ENCODE measurements at regions not wholly inside any gene's neighbourhood (a gene's known extent, or its start where the extent isn't known, plus 50 kb on each side); places are given as distances from the start of the nearest gene placed in this dataset.
"Not testable (repeated sequence)": the region's sequence is repeated elsewhere in the genome, so short reads cannot be mapped to it uniquely, and the experiment has no call there.

DNA sequence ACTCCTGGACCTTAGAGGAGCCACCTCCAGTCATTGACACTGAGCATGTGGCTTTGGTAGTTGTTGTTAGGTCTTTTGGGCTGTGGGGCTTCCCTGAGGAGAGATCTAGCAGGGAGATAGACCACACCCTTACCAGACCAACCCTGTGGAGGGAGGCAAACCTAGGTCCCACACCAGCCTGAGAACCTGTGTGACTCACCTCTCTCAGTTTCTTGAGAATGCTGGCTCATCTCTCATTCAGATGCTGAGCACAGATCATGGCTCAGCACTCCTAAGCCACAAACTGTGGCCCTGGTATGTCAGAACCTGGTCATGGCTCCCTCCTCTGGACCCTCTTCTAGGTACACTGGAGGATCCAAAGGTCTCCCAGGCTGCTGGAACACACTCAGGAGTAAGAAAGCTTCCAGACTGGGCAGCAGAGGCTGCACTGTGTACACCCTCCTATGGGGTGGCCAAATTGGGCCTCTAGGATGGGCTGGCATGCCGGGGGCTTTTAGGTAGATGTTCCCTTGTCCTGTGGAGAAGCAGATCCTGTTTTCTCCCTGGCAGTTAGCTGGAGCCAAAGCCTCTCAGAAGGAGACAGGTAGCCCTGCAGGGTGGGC is 1294.5 kb downstream of the KHDRBS2 start:
- H3K36me3 ChIP-seq (ENCODE audit: control insufficient read depth, insufficient read depth, low read length) = no peaks in the 10 kb centered on the region
- no CpG with 5 or more reads among the region's 1 CpG for WGBS (ENCODE audit: insufficient coverage, insufficient read length)
- DNase-seq (ENCODE audit: low read depth, low spot score) = no peak
- no peak overlapping the region for H3K27ac ChIP-seq (ENCODE audit: low read length)
- no peaks in the 10 kb centered on the region for H3K4me1 ChIP-seq (ENCODE audit: control insufficient read depth, insufficient read depth, low read length)
- no peaks in the 10 kb centered on the region for H3K27me3 ChIP-seq (ENCODE audit: control insufficient read depth, insufficient read depth, low read length)
- no peak overlapping the region for H3K4me3 ChIP-seq (ENCODE audit: low read length)
- no peaks in the 10 kb centered on the region for H3K9me3 ChIP-seq (ENCODE audit: control insufficient read depth, insufficient read depth, low read length)

DNA sequence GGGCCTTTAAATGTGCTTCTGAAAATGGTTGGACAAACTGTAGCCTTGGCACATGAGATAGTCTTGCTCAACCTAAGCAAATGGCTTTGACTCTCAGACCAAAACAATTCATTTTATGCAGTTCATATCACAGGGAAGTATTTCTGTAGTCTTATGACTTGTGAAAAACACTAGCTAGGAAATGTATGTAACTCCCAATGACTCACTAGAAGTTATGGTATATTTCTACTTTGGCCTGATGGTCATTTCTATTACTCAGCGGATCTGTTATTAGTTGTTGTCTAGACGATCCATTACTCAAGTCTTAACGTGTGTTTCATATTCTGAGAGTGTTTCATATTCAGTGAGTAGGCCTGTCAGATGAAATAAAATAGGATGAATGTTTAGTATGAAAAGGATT is 1333.5 kb downstream of the KHDRBS2 start:
- Histone ChIP-seq H3K36me3 (ENCODE audit: control insufficient read depth, insufficient read depth, low read length) (no peaks in the 10 kb centered on the region), H3K9me3 (ENCODE audit: control insufficient read depth, insufficient read depth, low read length) (no peaks in the 10 kb centered on the region), H3K4me1 (ENCODE audit: control insufficient read depth, insufficient read depth, low read length) (no peaks in the 10 kb centered on the region), H3K4me3 (ENCODE audit: low read length) (no peak overlapping the region), H3K27ac (ENCODE audit: low read length) (no peak overlapping the region), H3K27me3 (ENCODE audit: control insufficient read depth, insufficient read depth, low read length) (no peaks in the 10 kb centered on the region)
- no CpG with 5 or more reads among the region's 3 CpGs for WGBS (ENCODE audit: insufficient coverage, insufficient read length)
- DNase-seq (ENCODE audit: low read depth, low spot score) = no peak

DNA sequence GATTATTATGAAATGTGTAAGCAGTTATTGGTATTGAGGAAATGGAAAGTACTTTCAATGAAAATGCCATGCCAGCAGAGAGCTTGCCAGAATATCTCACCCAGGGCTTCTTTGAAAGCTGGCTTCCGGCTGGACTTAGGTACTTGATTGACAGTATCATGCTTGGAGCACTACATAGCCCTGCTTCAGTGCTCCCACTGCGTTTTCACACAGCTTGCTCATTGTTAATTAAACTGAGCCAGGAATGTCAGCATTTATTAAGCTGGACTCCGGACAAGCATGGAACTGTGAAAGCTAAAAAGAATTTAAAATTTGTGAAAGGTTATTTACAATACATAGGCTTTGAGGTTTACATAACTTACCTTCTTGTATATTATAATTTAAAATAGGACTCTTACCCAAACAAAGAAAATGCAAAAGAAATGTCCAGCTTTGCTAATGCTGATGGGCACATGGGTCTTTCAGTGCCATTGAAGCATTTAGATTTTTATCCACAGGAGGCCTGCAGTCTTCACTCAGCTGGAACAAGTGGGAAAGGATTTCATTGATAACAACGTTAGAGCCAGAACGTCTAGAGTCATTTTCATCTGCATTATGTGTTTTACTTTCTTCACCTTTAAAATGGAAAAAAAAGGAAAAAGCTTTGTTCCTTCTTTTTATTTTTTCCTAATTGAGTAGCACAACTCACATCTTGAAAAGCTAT is 1335.7 kb downstream of the KHDRBS2 start:
- H3K9me3 ChIP-seq (ENCODE audit: control insufficient read depth, insufficient read depth, low read length); H3K4me1 ChIP-seq (ENCODE audit: control insufficient read depth, insufficient read depth, low read length); H3K4me3 ChIP-seq (ENCODE audit: low read length); H3K27ac ChIP-seq (ENCODE audit: low read length); H3K36me3 ChIP-seq (ENCODE audit: control insufficient read depth, insufficient read depth, low read length); H3K27me3 ChIP-seq (ENCODE audit: control insufficient read depth, insufficient read depth, low read length): not testable (repeated sequence)
- DNase-seq (ENCODE audit: low read depth, low spot score) = peak; percentile 22
- no CpG with 5 or more reads among the region's 5 CpGs for WGBS (ENCODE audit: insufficient coverage, insufficient read length)

DNA sequence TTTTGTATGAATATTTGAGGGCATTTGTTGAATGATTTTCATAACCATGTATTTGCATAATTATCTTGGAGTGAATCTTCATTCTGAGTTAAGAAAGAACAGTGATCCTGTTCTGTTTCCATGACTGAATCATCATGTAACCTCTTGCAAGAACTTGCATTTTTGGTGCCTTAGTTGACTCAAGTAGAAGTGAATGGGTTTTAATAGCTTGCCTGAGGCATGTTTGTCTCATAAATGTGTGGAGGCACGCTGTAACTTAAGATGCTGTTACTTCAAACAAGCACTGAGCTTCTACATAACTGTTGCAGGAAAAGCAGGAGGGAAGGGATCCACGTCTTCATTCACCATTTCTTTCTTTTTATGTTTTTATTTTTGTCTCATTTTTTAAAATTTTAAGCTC is 1338.6 kb downstream of the KHDRBS2 start:
- not testable (repeated sequence) for H3K4me1 ChIP-seq (ENCODE audit: control insufficient read depth, insufficient read depth, low read length); H3K27ac ChIP-seq (ENCODE audit: low read length); H3K4me3 ChIP-seq (ENCODE audit: low read length); H3K9me3 ChIP-seq (ENCODE audit: control insufficient read depth, insufficient read depth, low read length); DNase-seq (ENCODE audit: low read depth, low spot score); H3K36me3 ChIP-seq (ENCODE audit: control insufficient read depth, insufficient read depth, low read length); H3K27me3 ChIP-seq (ENCODE audit: control insufficient read depth, insufficient read depth, low read length)
- no CpG with 5 or more reads among the region's 2 CpGs for WGBS (ENCODE audit: insufficient coverage, insufficient read length)

DNA sequence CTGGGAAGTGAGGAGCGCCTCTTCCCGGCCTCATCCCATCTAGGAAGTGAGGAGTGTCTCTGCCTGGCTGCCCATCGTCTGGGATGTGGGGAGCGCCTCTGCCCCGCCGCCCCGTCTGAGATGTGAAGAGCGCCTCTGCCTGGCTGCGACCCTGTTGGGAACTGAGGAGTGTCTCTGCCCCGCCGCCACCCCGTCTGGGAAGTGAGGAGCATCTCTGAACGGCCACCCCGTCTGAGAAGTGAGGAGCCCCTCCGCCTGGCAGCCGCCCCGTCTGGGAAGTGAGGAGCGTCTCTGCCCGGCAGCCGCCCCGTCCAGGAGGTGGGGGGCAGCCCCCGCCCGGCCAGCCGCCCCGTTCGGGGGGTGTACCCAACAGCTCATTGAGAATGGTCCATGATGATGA is 1341.2 kb downstream of the KHDRBS2 start:
- no CpG with 5 or more reads among the region's 26 CpGs for WGBS (ENCODE audit: insufficient coverage, insufficient read length)
- H3K4me3 ChIP-seq (ENCODE audit: low read length); H3K27me3 ChIP-seq (ENCODE audit: control insufficient read depth, insufficient read depth, low read length); H3K36me3 ChIP-seq (ENCODE audit: control insufficient read depth, insufficient read depth, low read length); H3K4me1 ChIP-seq (ENCODE audit: control insufficient read depth, insufficient read depth, low read length); H3K27ac ChIP-seq (ENCODE audit: low read length); H3K9me3 ChIP-seq (ENCODE audit: control insufficient read depth, insufficient read depth, low read length); DNase-seq (ENCODE audit: low read depth, low spot score): not testable (repeated sequence)

DNA sequence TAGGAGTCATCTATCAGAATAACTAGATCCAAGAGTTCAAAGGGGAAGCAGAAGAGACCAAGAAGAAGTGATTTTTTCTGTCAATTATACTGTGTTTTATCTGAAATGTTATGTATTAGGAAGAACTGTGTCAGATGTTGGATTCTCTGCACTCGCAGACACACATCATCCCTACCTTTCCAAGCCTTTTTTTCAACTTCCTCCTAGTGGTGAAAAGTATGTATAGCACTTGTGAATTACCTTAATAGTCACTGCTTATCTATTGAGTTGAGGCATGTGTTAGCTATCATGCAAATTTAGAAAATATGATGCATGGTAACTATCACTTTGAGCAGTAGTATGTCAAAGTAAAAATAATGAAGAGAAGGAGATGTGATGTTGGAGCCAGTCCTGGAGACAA is 1350.1 kb downstream of the KHDRBS2 start:
- not testable (repeated sequence) for H3K36me3 ChIP-seq (ENCODE audit: control insufficient read depth, insufficient read depth, low read length); DNase-seq (ENCODE audit: low read depth, low spot score); H3K9me3 ChIP-seq (ENCODE audit: control insufficient read depth, insufficient read depth, low read length); H3K27ac ChIP-seq (ENCODE audit: low read length); H3K4me3 ChIP-seq (ENCODE audit: low read length); H3K27me3 ChIP-seq (ENCODE audit: control insufficient read depth, insufficient read depth, low read length); H3K4me1 ChIP-seq (ENCODE audit: control insufficient read depth, insufficient read depth, low read length)
- WGBS (ENCODE audit: insufficient coverage, insufficient read length) = no CpG with 5 or more reads among the region's 1 CpG

DNA sequence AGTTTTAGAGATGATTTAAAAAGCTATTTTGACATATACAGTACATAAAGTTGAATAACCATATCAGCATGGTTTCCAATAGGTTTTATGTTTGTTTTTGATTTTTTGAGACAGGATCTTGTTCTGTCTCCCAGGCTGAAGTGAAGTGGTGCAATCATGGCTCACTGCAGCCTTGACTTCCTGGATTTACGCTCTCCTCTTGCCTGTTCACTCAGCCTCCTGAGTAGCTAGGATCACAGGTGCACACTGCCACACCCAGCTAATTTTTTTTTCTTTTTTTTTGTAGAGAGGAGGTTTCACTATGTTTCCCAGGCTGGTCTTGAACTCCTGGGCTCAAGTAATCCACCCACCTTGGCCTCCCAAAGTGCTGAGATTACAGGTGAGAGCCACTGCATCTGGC is 1366.4 kb downstream of the KHDRBS2 start:
- H3K9me3 ChIP-seq (ENCODE audit: control insufficient read depth, insufficient read depth, low read length); H3K27ac ChIP-seq (ENCODE audit: low read length); DNase-seq (ENCODE audit: low read depth, low spot score); H3K27me3 ChIP-seq (ENCODE audit: control insufficient read depth, insufficient read depth, low read length); H3K36me3 ChIP-seq (ENCODE audit: control insufficient read depth, insufficient read depth, low read length); H3K4me3 ChIP-seq (ENCODE audit: low read length); H3K4me1 ChIP-seq (ENCODE audit: control insufficient read depth, insufficient read depth, low read length): not testable (repeated sequence)
- WGBS (ENCODE audit: insufficient coverage, insufficient read length) = no CpG with 5 or more reads among the region's 1 CpG

DNA sequence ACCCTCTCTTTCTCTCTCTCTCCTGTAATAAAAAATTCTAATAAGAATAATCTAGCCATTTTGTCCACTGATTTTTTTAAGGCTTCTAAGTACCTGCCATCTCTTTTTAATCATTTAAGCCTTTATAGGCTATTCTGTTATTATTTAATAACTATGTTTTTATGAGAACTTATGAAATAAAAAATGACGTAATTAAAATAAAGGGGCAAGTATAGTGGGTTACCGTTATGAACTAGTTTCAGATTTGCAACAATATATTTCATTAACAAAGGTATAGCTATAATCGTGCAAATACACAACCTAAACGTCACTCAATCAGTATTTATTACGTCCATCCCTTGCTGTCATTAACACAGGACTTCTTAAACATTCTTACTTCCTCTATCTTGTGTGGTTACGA is 1382.2 kb downstream of the KHDRBS2 start:
- WGBS (ENCODE audit: insufficient coverage, insufficient read length) = no CpG with 5 or more reads among the region's 6 CpGs
- H3K9me3 ChIP-seq (ENCODE audit: control insufficient read depth, insufficient read depth, low read length); H3K27ac ChIP-seq (ENCODE audit: low read length); DNase-seq (ENCODE audit: low read depth, low spot score); H3K36me3 ChIP-seq (ENCODE audit: control insufficient read depth, insufficient read depth, low read length); H3K4me1 ChIP-seq (ENCODE audit: control insufficient read depth, insufficient read depth, low read length); H3K4me3 ChIP-seq (ENCODE audit: low read length); H3K27me3 ChIP-seq (ENCODE audit: control insufficient read depth, insufficient read depth, low read length): not testable (repeated sequence)

DNA sequence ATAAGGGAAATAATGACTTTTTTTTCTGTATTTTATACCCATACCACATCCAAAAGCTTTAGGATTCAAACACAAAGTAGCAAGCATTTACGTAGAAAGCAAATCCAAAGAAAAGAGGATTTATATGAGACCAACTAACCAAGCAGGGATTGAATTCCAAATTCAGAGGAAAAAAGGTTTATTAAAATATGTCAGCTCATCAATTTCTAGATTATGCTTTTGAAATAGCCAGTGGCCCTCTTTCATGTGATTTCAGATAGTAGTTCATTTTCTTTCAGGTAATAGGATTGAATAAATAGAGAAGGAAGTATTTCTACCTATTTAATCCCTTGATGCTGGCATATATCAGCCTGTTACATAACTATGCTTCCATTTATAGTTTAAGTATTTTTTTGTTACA is 1392.7 kb downstream of the KHDRBS2 start:
- DNase-seq (ENCODE audit: low read depth, low spot score); H3K27me3 ChIP-seq (ENCODE audit: control insufficient read depth, insufficient read depth, low read length); H3K4me1 ChIP-seq (ENCODE audit: control insufficient read depth, insufficient read depth, low read length); H3K9me3 ChIP-seq (ENCODE audit: control insufficient read depth, insufficient read depth, low read length); H3K4me3 ChIP-seq (ENCODE audit: low read length); H3K36me3 ChIP-seq (ENCODE audit: control insufficient read depth, insufficient read depth, low read length); H3K27ac ChIP-seq (ENCODE audit: low read length): not testable (repeated sequence)
- WGBS (ENCODE audit: insufficient coverage, insufficient read length) = no CpG with 5 or more reads among the region's 1 CpG

DNA sequence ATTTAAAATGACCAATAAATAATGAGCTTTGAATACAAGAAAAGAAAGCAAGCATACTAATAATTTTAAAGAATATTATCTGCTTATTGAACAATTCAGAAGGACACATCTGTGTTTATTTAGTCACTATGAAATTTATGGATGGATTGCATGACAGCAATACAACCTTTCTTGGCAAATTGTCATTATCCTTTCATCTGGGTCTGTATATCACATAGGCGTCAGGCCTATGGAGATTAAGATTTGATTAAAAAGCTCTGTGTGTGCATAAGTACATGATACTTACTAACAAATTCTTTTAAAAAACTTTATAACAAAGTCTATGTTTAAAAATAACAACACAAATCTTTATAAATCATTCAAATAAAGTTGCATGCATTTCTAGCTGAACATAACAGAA is 1394.4 kb downstream of the KHDRBS2 start:
- no peak overlapping the region for H3K27ac ChIP-seq (ENCODE audit: low read length)
- no CpG with 5 or more reads among the region's 1 CpG for WGBS (ENCODE audit: insufficient coverage, insufficient read length)
- no peak overlapping the region for H3K4me3 ChIP-seq (ENCODE audit: low read length)
- H3K27me3 ChIP-seq (ENCODE audit: control insufficient read depth, insufficient read depth, low read length) = no peaks in the 10 kb centered on the region
- no peaks in the 10 kb centered on the region for H3K36me3 ChIP-seq (ENCODE audit: control insufficient read depth, insufficient read depth, low read length)
- H3K4me1 ChIP-seq (ENCODE audit: control insufficient read depth, insufficient read depth, low read length) = no peaks in the 10 kb centered on the region
- no peaks in the 10 kb centered on the region for H3K9me3 ChIP-seq (ENCODE audit: control insufficient read depth, insufficient read depth, low read length)
- DNase-seq (ENCODE audit: low read depth, low spot score) = no peak

DNA sequence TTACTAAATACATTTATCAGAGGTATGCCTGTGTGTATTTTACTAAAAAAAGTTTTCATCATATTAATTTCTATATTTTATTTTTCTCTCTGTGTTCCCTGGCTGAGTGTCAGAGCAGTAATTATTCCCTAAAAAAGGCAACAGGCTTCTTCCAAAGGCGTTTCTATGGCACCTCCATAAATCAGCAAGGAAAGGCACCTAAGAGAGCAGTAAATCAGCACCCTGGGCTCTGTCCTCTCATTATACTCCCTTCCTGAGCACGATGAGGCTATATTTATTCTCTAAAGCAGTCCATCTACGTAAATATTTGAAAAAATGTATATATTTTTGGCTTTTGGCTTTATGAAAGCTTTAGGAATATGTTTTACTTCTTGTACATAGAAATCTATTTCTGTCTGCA is 1408.6 kb downstream of the KHDRBS2 start:
- not testable (repeated sequence) for DNase-seq (ENCODE audit: low read depth, low spot score); H3K4me3 ChIP-seq (ENCODE audit: low read length); H3K4me1 ChIP-seq (ENCODE audit: control insufficient read depth, insufficient read depth, low read length); H3K36me3 ChIP-seq (ENCODE audit: control insufficient read depth, insufficient read depth, low read length); H3K27me3 ChIP-seq (ENCODE audit: control insufficient read depth, insufficient read depth, low read length); H3K27ac ChIP-seq (ENCODE audit: low read length); H3K9me3 ChIP-seq (ENCODE audit: control insufficient read depth, insufficient read depth, low read length)
- WGBS (ENCODE audit: insufficient coverage, insufficient read length) = no CpG with 5 or more reads among the region's 3 CpGs

Measured in iPS DF 6.9 (cell line).